Smooth muscle cell (in vitro differentiated cells): ENCODE measurements at regions not wholly inside any gene's neighbourhood (a gene's known extent, or its start where the extent isn't known, plus 50 kb on each side); places are given as distances from the start of the nearest gene placed in this dataset.
"Not testable (repeated sequence)": the region's sequence is repeated elsewhere in the genome, so short reads cannot be mapped to it uniquely, and the experiment has no call there.

Experiments used
- DNase-seq: peaks from one replicate; lab custom pipeline; 2025; ENCODE audit not compliant: unreplicated experiment; lab: John Stamatoyannopoulos, UW
- H2AFZ ChIP-seq: fragments of 200-600 bp; sonication (generic); 2 replicates; pipeline ENCODE4 v1.6.0; 2016; ENCODE audit warnings: antibody characterized with exemption, low read depth, mild to moderate bottlenecking
- H3F3A ChIP-seq: fragments of 200-600 bp; sonication (generic); 2 replicates; pipeline ENCODE4 v1.6.0; 2017; ENCODE audit warnings: antibody characterized with exemption, low read depth
- H3K27ac ChIP-seq: fragments of 200-600 bp; sonication (generic); 2 replicates; pipeline ENCODE4 v1.5.1; 2016; ENCODE audit warnings: low read depth, mild to moderate bottlenecking
- H3K27me3 ChIP-seq: fragments of 200-600 bp; sonication (generic); 2 replicates; pipeline ENCODE4 v1.6.1; 2016; ENCODE audit warnings: low read depth, mild to moderate bottlenecking
- H3K36me3 ChIP-seq: fragments of 200-600 bp; sonication (generic); 2 replicates; pipeline ENCODE4 v1.5.1; 2016; ENCODE audit warnings: low read depth
- H3K4me1 ChIP-seq: fragments of 200-600 bp; sonication (generic); 2 replicates; pipeline ENCODE4 v1.5.1; 2016; ENCODE audit warnings: low read depth
- H3K4me2 ChIP-seq: fragments of 200-600 bp; sonication (generic); 2 replicates; pipeline ENCODE4 v1.6.0; 2016; ENCODE audit warnings: mild to moderate bottlenecking
- H3K4me3 ChIP-seq: fragments of 200-600 bp; sonication (generic); 2 replicates; pipeline ENCODE4 v1.5.1; 2016; ENCODE audit warnings: mild to moderate bottlenecking
- H3K79me2 ChIP-seq: fragments of 200-600 bp; sonication (generic); 2 replicates; pipeline ENCODE4 v1.6.0; 2016; ENCODE audit warnings: low read depth, mild to moderate bottlenecking
- H3K9ac ChIP-seq: fragments of 200-600 bp; sonication (generic); 2 replicates; pipeline ENCODE4 v1.6.0; 2016; ENCODE audit warnings: low read depth
- H3K9me3 ChIP-seq: fragments of 200-600 bp; sonication (generic); replicated peaks from 2 replicates; pipeline ENCODE4 v1.5.1; 2016; ENCODE audit warnings: low read depth
- H4K20me1 ChIP-seq: fragments of 200-600 bp; sonication (generic); 2 replicates; pipeline ENCODE4 v1.6.0; 2016; ENCODE audit warnings: low read depth
- WGBS: methylation state at CpG from one replicate; pipeline ENCODE4 v1.1.7; 2016; ENCODE audit warnings: low lambda C conversion rate; 5-methylcytosine and 5-hydroxymethylcytosine counted together
- TF ChIP-seq, protein P1 (sequence below): fragments of 200-600 bp; sonication (generic); IDR thresholded peaks from 2 replicates; pipeline ENCODE4 v1.5.1; 2017; ENCODE audit warnings: borderline replicate concordance, mild to moderate bottlenecking, antibody characterized with exemption; ENCODE audit not compliant: insufficient read depth, poor library complexity, severe bottlenecking

DNA sequence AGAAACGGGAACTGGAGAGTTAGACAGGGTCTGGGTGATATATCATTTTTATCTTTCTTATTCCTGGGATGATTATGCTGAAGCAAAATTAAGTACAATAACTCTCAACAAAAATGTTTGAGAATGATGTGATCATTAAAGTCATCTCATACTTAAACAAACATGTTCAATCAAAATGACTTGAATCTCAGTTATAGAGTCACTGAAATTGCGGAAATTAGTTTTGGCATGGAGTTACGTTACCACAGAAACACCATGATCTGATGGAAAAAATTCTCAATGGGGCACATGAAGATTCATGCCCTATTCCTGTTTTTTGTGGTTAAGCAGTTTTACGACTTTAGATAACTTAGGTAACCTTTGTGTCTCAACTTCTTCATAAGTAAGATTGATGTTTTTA, 757.7 kb downstream of the EPHA4 start:
- DNase-seq = no peak
- Histone ChIP-seq H3K9me3 (no peaks in the 10 kb centered on the region), H3F3A (no peaks in the 10 kb centered on the region), H3K4me2 (no peak overlapping the region), H3K36me3 (no peaks in the 10 kb centered on the region), H3K4me1 (no peaks in the 10 kb centered on the region), H3K27ac (no peak overlapping the region), H3K9ac (no peak overlapping the region), H3K27me3 (no peaks in the 10 kb centered on the region), H3K79me2 (no peaks in the 10 kb centered on the region), H4K20me1 (no peaks in the 10 kb centered on the region), H2AFZ (no peak overlapping the region), H3K4me3 (no peak overlapping the region)
- WGBS = 66% methylated on average over 4 of the region's 4 CpGs
- TF ChIP-seq, protein P1, sequence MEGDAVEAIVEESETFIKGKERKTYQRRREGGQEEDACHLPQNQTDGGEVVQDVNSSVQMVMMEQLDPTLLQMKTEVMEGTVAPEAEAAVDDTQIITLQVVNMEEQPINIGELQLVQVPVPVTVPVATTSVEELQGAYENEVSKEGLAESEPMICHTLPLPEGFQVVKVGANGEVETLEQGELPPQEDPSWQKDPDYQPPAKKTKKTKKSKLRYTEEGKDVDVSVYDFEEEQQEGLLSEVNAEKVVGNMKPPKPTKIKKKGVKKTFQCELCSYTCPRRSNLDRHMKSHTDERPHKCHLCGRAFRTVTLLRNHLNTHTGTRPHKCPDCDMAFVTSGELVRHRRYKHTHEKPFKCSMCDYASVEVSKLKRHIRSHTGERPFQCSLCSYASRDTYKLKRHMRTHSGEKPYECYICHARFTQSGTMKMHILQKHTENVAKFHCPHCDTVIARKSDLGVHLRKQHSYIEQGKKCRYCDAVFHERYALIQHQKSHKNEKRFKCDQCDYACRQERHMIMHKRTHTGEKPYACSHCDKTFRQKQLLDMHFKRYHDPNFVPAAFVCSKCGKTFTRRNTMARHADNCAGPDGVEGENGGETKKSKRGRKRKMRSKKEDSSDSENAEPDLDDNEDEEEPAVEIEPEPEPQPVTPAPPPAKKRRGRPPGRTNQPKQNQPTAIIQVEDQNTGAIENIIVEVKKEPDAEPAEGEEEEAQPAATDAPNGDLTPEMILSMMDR = no peak

DNA sequence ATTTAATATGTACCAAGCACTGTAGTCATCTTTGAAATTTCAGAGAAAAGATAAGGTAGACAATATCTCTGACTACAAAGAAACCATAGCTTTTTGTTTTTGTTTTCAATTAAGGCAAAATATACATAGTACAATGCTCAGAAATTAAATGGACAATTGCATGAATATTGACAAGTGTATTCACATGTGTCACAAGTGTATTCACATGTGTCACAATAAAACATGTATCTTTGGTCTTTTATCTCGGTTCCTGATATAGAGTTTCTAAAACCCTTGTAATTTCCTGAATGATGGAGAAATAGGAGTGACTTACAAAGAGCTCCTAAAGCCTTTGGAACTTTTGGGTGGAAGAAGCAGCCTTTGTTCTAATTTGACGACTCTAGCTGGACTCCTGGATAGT, 756.4 kb downstream of the EPHA4 start:
- H3K9ac ChIP-seq = no peak overlapping the region
- H3K36me3 ChIP-seq = no peaks in the 10 kb centered on the region
- H3K27ac ChIP-seq = no peak overlapping the region
- no peaks in the 10 kb centered on the region for H3K27me3 ChIP-seq
- H4K20me1 ChIP-seq = no peaks in the 10 kb centered on the region
- TF ChIP-seq, protein P1 = no peak
- 92% methylated on average over 2 of the region's 2 CpGs for WGBS
- H3F3A ChIP-seq = no peaks in the 10 kb centered on the region
- no peak overlapping the region for H3K4me2 ChIP-seq
- no peak overlapping the region for H2AFZ ChIP-seq
- H3K4me3 ChIP-seq = no peak overlapping the region
- H3K9me3 ChIP-seq = no peaks in the 10 kb centered on the region
- no peaks in the 10 kb centered on the region for H3K79me2 ChIP-seq
- no peaks in the 10 kb centered on the region for H3K4me1 ChIP-seq
- no peak for DNase-seq

DNA sequence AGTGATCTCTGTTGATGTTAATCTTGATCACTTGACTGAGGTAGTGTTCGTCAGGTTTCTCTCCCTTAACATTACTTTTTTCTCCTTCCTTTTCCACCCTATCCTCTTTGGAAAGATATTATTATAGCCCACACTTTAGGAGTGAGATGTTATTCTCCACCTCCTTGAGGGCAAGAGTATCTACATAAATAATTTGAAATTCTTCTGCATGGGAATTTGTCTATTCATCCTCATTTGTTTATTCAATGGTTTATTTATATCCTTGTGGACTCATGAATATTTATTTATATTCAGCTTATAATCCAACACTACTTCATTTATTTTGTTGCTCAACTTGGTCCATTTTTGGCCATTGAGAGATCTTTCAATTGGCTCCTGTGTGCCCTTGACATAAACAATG, 750.4 kb downstream of the EPHA4 start:
- DNase-seq = no peak
- H3K36me3 ChIP-seq = no peaks in the 10 kb centered on the region
- H4K20me1 ChIP-seq = no peaks in the 10 kb centered on the region
- H3K4me3 ChIP-seq = no peak overlapping the region
- 95% methylated on average over 1 of the region's 1 CpG for WGBS
- no peak overlapping the region for H3K4me2 ChIP-seq
- H2AFZ ChIP-seq = no peak overlapping the region
- H3F3A ChIP-seq = no peaks in the 10 kb centered on the region
- no peaks in the 10 kb centered on the region for H3K4me1 ChIP-seq
- TF ChIP-seq, protein P1 = no peak
- no peak overlapping the region for H3K27ac ChIP-seq
- H3K79me2 ChIP-seq = no peaks in the 10 kb centered on the region
- H3K9ac ChIP-seq = no peak overlapping the region
- peaks cover 5% of the 10 kb centered on the region for H3K27me3 ChIP-seq
- no peaks in the 10 kb centered on the region for H3K9me3 ChIP-seq

DNA sequence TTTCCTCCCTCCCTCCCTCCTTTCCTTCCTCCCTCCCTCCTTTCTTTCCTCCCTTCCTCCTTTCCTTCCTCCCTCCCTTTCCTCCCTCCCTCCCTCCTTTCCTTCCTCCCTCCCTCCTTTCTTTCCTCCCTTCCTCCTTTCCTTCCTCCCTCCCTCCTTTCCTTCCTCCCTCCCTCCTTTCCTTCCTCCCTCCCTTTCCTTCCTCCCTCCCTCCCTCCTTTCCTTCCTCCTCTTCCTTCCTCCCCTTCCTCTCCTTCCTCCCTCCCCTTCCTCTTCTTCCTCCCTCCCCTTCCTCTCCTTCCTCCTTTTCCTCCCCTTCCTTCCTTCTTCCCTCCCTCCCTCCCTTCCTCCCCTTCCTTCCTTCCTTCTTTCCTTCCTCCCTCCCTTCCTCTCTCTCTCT, 748.5 kb downstream of the EPHA4 start:
- H3F3A ChIP-seq, H2AFZ ChIP-seq, H3K27me3 ChIP-seq, H3K9me3 ChIP-seq, H3K36me3 ChIP-seq, H4K20me1 ChIP-seq, H3K4me2 ChIP-seq, H3K27ac ChIP-seq, DNase-seq, H3K79me2 ChIP-seq, H3K4me1 ChIP-seq, H3K9ac ChIP-seq, H3K4me3 ChIP-seq: not testable (repeated sequence)
